ENCODE measurements at regions not wholly inside any gene's neighbourhood (a gene's known extent, or its start where the extent isn't known, plus 50 kb on each side); places are given as distances from the start of the nearest gene placed in this dataset.
"Not testable (repeated sequence)": the region's sequence is repeated elsewhere in the genome, so short reads cannot be mapped to it uniquely, and the experiment has no call there.

DNA sequence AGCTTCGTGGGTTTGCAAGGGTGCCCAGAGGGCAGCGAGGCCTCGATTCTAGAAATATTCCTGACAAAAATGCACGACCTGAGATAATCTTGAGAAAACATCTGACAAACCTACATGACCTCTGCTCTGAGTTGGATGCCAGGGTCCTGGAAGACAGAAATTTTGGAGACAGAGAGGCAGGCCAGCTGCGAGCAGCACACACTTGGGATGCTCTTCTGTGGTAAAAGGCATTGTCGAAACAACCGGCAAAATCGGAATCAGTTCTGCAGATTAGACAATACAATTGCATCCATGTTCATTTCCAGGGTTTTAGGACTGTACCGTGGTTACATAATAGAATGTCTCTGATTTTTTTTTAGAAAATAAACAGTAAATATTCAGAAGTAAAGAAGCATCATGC, 74.2 kb downstream of the GADD45G start:
- no peak for DNase-seq (ENCODE audit: low spot score)
- Histone ChIP-seq H3K27ac (ENCODE audit: low read depth, low read length, poor library complexity, severe bottlenecking) (no peak overlapping the region), H4K20me1 (ENCODE audit: insufficient read depth, low read length) (no peaks in the 10 kb centered on the region), H2AFZ (ENCODE audit: low read length) (no peak overlapping the region), H3K36me3 (ENCODE audit: insufficient read depth, low read length) (no peaks in the 10 kb centered on the region), H3K4me2 (ENCODE audit: low read length) (no peak overlapping the region), H3K79me2 (ENCODE audit: insufficient read depth, low read depth, low read length) (no peaks in the 10 kb centered on the region), H3K9me2 (ENCODE audit: insufficient read depth, low read length) (no peaks in the 10 kb centered on the region), H3K9me3 (ENCODE audit: low read length) (no peaks in the 10 kb centered on the region), H3K4me1 (ENCODE audit: insufficient read depth, low read length, poor library complexity, severe bottlenecking) (no peaks in the 10 kb centered on the region), H3K4me3 (ENCODE audit: low read depth, low read length, poor library complexity, severe bottlenecking) (no peak overlapping the region)
- no TSS peak for BruUV-seq (replicated peaks)
- TF ChIP-seq, protein P1, sequence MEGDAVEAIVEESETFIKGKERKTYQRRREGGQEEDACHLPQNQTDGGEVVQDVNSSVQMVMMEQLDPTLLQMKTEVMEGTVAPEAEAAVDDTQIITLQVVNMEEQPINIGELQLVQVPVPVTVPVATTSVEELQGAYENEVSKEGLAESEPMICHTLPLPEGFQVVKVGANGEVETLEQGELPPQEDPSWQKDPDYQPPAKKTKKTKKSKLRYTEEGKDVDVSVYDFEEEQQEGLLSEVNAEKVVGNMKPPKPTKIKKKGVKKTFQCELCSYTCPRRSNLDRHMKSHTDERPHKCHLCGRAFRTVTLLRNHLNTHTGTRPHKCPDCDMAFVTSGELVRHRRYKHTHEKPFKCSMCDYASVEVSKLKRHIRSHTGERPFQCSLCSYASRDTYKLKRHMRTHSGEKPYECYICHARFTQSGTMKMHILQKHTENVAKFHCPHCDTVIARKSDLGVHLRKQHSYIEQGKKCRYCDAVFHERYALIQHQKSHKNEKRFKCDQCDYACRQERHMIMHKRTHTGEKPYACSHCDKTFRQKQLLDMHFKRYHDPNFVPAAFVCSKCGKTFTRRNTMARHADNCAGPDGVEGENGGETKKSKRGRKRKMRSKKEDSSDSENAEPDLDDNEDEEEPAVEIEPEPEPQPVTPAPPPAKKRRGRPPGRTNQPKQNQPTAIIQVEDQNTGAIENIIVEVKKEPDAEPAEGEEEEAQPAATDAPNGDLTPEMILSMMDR (conservative IDR thresholded peaks at IDR 0.05; ENCODE audit: low read length), result no peak
- TF ChIP-seq EZH2phosphoT487 (IDR thresholded peaks at IDR 0.05; ENCODE audit: borderline replicate concordance, low read depth, low read length), result no peak
- POLR2A ChIA-PET, result no interaction called here
- CTCF ChIA-PET (ENCODE audit: unreplicated experiment), result no interaction called here
- intact Hi-C loops (cut with micrococcal nuclease; ENCODE audit: unreplicated experiment), result no loop called here

DNA sequence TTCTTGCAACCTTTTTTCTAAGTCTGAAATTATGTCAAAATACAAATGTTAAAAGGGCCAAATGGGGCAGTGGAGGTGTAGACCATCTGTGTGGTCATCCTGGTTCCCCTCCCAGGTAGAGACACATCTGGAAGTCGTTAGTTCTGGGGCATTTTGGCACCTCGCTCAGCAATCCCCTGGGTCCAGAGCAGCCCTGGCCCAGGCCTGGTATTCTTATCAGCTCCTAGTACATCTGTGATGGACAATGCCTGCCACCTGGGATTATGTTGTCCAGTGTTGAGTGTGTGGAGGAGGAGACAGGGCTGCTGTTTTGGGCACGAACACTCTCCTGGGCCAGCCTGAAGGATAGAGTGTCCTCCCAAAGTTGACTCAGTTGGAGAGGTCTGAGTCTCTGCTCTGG, 74.8 kb downstream of the GADD45G start:
- Histone ChIP-seq H3K9me2 (ENCODE audit: insufficient read depth, low read length) (no peaks in the 10 kb centered on the region), H3K79me2 (ENCODE audit: insufficient read depth, low read depth, low read length) (no peaks in the 10 kb centered on the region), H4K20me1 (ENCODE audit: insufficient read depth, low read length) (no peaks in the 10 kb centered on the region), H3K4me3 (ENCODE audit: low read depth, low read length, poor library complexity, severe bottlenecking) (no peak overlapping the region), H3K36me3 (ENCODE audit: insufficient read depth, low read length) (no peaks in the 10 kb centered on the region), H3K4me2 (ENCODE audit: low read length) (no peak overlapping the region), H2AFZ (ENCODE audit: low read length) (no peak overlapping the region), H3K4me1 (ENCODE audit: insufficient read depth, low read length, poor library complexity, severe bottlenecking) (no peaks in the 10 kb centered on the region), H3K27ac (ENCODE audit: low read depth, low read length, poor library complexity, severe bottlenecking) (no peak overlapping the region), H3K9me3 (ENCODE audit: low read length) (no peaks in the 10 kb centered on the region)
- ChIA-PET POLR2A (no interaction called here), CTCF (ENCODE audit: unreplicated experiment) (no interaction called here)
- DNase-seq (ENCODE audit: low spot score), result no peak
- TF ChIP-seq, protein P1 (conservative IDR thresholded peaks at IDR 0.05; ENCODE audit: low read length), result no peak
- TF ChIP-seq EZH2phosphoT487 (IDR thresholded peaks at IDR 0.05; ENCODE audit: borderline replicate concordance, low read depth, low read length), result no peak
- intact Hi-C loops (cut with micrococcal nuclease; ENCODE audit: unreplicated experiment), result no loop called here
- no TSS peak for BruUV-seq (replicated peaks)

DNA sequence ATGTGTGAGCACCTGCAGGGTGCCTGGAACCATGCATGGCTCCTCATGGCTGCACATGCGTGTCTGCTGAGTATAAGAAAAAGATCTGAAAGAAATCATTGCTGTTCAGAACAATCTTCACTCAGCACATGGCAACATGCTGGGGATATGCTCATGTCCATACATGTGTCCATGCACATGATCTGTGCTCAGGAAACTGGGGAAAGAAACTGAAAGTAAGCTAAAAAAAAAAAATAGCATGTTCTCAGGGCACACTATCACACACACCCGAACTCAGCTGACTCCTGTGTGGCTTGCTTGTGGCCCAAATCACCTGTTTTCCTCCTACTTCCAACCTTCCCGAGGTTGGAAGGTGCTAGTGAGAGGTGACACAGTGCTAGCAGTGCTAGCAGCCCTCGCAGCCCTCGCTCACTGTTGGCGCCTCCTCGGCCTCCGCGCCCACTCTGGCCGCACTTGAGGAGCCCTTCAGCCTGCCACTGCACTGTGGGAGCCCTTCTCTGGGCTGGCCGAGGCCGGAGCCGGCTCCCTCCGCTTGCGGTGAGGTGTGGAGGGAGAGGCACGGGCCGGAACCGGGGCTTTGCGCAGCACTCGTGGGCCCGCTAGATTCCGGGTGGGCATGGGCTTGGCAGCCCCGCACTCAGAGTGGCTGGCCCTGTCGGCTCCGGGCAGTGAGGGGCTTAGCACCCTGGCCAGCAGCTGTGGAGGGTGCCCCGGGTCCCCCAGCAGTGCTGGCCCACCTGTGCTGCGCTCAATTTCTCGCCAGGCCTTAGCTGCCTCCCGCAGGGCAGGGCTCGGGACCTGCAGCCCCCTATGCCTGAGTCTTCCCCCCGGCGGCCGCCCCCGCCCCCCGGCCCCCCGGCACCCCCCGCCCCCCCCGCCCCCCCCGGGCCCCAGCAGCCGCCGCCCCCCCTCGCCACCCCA, 76.0 kb downstream of the GADD45G start:
- POLR2A ChIA-PET, result interaction anchor here (0.6 kb wide), 1 partner anchor 368 kb away, joined by 3 read pairs; no protein-coding TSS in a partner anchor
- H3K4me3 ChIP-seq (ENCODE audit: low read depth, low read length, poor library complexity, severe bottlenecking), result no peak overlapping the region

DNA sequence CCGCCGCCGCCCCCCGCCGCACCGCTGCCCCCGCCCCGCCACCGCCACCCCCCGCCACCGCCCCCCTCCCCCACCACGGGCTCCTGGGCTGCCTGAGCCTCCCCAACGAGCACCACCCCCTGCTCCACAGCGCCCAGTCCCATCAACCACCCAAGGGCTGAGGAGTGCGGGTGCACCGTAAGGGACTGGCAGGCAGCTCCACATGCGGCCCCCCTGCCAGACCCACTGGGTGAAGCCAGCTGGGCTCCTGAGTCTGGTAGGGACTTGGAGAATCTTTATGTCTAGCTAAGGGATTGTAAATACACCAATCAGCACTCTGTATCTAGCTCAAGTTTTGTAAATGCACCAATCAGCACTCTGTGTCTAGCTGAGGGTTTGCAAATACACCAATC, 76.7 kb downstream of the GADD45G start:
- H3K79me2 ChIP-seq (ENCODE audit: insufficient read depth, low read depth, low read length); POLR2A ChIA-PET; H3K9me3 ChIP-seq (ENCODE audit: low read length); BruUV-seq (replicated peaks); H3K36me3 ChIP-seq (ENCODE audit: insufficient read depth, low read length); H4K20me1 ChIP-seq (ENCODE audit: insufficient read depth, low read length); H3K4me2 ChIP-seq (ENCODE audit: low read length); H3K4me3 ChIP-seq (ENCODE audit: low read depth, low read length, poor library complexity, severe bottlenecking); H3K4me1 ChIP-seq (ENCODE audit: insufficient read depth, low read length, poor library complexity, severe bottlenecking); CTCF ChIA-PET (ENCODE audit: unreplicated experiment); DNase-seq (ENCODE audit: low spot score); H3K9me2 ChIP-seq (ENCODE audit: insufficient read depth, low read length); H2AFZ ChIP-seq (ENCODE audit: low read length); intact Hi-C loops (cut with micrococcal nuclease; ENCODE audit: unreplicated experiment); H3K27ac ChIP-seq (ENCODE audit: low read depth, low read length, poor library complexity, severe bottlenecking): not testable (repeated sequence)

More for the DNA sequence above, 76.0 kb downstream of the GADD45G start:
- no peaks in the 10 kb centered on the region for H3K36me3 ChIP-seq (ENCODE audit: insufficient read depth, low read length)
- no peaks in the 10 kb centered on the region for H3K9me3 ChIP-seq (ENCODE audit: low read length)
- H3K79me2 ChIP-seq (ENCODE audit: insufficient read depth, low read depth, low read length), result no peaks in the 10 kb centered on the region
- TF ChIP-seq, protein P1 (conservative IDR thresholded peaks at IDR 0.05; ENCODE audit: low read length), result no peak
- TF ChIP-seq EZH2phosphoT487 (IDR thresholded peaks at IDR 0.05; ENCODE audit: borderline replicate concordance, low read depth, low read length), result no peak
- no peak overlapping the region for H3K4me2 ChIP-seq (ENCODE audit: low read length)
- no peaks in the 10 kb centered on the region for H3K9me2 ChIP-seq (ENCODE audit: insufficient read depth, low read length)
- BruUV-seq (replicated peaks), result no TSS peak
- H3K4me1 ChIP-seq (ENCODE audit: insufficient read depth, low read length, poor library complexity, severe bottlenecking), result no peaks in the 10 kb centered on the region
- CTCF ChIA-PET (ENCODE audit: unreplicated experiment), result no interaction called here
- intact Hi-C loops (cut with micrococcal nuclease; ENCODE audit: unreplicated experiment), result no loop called here
- H4K20me1 ChIP-seq (ENCODE audit: insufficient read depth, low read length), result no peaks in the 10 kb centered on the region
- DNase-seq (ENCODE audit: low spot score), result no peak
- no peak overlapping the region for H3K27ac ChIP-seq (ENCODE audit: low read depth, low read length, poor library complexity, severe bottlenecking)
- H2AFZ ChIP-seq (ENCODE audit: low read length), result no peak overlapping the region

Data from OCI-LY7 (cell line).